HCT116 (cell line): ENCODE measurements at regions not wholly inside any gene's neighbourhood (a gene's known extent, or its start where the extent isn't known, plus 50 kb on each side); places are given as distances from the start of the nearest gene placed in this dataset.

Experiments used
- ATAC-seq: fragments of 200-7000 bp; cut with Tn5 transposase; 2 replicates; pipeline ENCODE4 v1.9.1; 2020; ENCODE audit warnings: mild to moderate bottlenecking, moderate library complexity
- BruUV-seq: library from RNA; stranded (reverse); fragments of 400-500 nt; replicated peaks from 2 replicates; lab custom pipeline; 2021; lab: Mats Ljungman, UMichigan
- CTCF ChIA-PET: fragments of 300-600 bp; sonication (Branson Sonifier 250); formaldehyde crosslinking; loops from one replicate; lab custom pipeline; 2021; ENCODE audit warnings: antibody characterized with exemption; lab: Charles Lee
- POLR2A ChIA-PET: fragments of 300-600, 350-600 bp; sonication (Branson Sonifier 250); formaldehyde crosslinking; loops from one replicate; lab custom pipeline; 2021; ENCODE audit warnings: antibody characterized with exemption; lab: Charles Lee
- RAD21 ChIA-PET, 2 experiments: fragments of 300-600 bp; sonication (Branson Sonifier 250); formaldehyde crosslinking; loops; one replicate each; lab custom pipeline; 2023; ENCODE audit warnings: low total read pairs in 2 of 2; ENCODE audit not compliant: uncharacterized antibody in 2 of 2, unreplicated experiment in 2 of 2, low non-redundant PET in 1 of 2; lab: Charles Lee
- DNase-seq: peaks from one replicate; pipeline ENCODE4 v3.0.0-alpha.2; 2010; ENCODE audit warnings: low read depth, low spot score
- H2AFZ ChIP-seq: fragments of 200-600 bp; shearing (Covaris generic), sonication (generic); 2 replicates; pipeline ENCODE4 v1.6.1; 2017; ENCODE audit warnings: low read depth, mixed run types, mixed read lengths, antibody characterized with exemption, low read length; ENCODE audit not compliant: poor library complexity, severe bottlenecking
- H3K27ac ChIP-seq: 2 replicates; pipeline ENCODE4 v1.5.1; 2012; ENCODE audit warnings: low read depth, low read length
- H3K27me3 ChIP-seq: fragments of 200-600 bp; sonication (generic); 2 replicates; pipeline ENCODE4 v1.6.1; 2016; ENCODE audit warnings: mixed run types, low read length, mixed read lengths; ENCODE audit not compliant: insufficient read depth
- H3K36me3 ChIP-seq, 2 experiments: fragments of 200-500 bp in 1 of 2; fragments of 200-600 bp in 1 of 2; sonication (Bioruptor generic) in 1 of 2; sonication (generic) in 1 of 2; 2 replicates each; pipeline versions ENCODE4 v1.5.1 to v1.6.1; 2014 to 2016; ENCODE audit warnings: low read length in 2 of 2, inconsistent platforms in 1 of 2, mixed read lengths in 1 of 2, mixed run types in 1 of 2; ENCODE audit not compliant: insufficient read depth in 2 of 2, control insufficient read depth in 1 of 2
- H3K4me1 ChIP-seq, 2 experiments: fragments of 200-600 bp in 1 of 2; sonication (generic) in 1 of 2; 2 replicates each; pipeline versions ENCODE4 v1.5.1 to v1.6.1; 2012 to 2017; ENCODE audit warnings: low read length in 2 of 2, inconsistent platforms in 1 of 2, mild to moderate bottlenecking in 1 of 2, mixed read lengths in 1 of 2, mixed run types in 1 of 2, moderate library complexity in 1 of 2; ENCODE audit not compliant: insufficient read depth in 2 of 2, control insufficient read depth in 1 of 2
- H3K4me2 ChIP-seq: fragments of 200-600 bp; sonication (generic); 2 replicates; pipeline ENCODE4 v1.6.1; 2017; ENCODE audit warnings: mixed run types, low read length, mixed read lengths
- H3K4me3 ChIP-seq, 2 experiments: fragments of 200-600 bp in 1 of 2; sonication (generic) in 1 of 2; replicated peaks in 1 of 2; 2 replicates each; pipeline ENCODE4 v1.5.1; 2011 to 2016; ENCODE audit warnings: low read length in 2 of 2, control low read depth in 1 of 2, low read depth in 1 of 2, mild to moderate bottlenecking in 1 of 2, mixed read lengths in 1 of 2, mixed run types in 1 of 2
- H3K79me2 ChIP-seq: fragments of 200-600 bp; sonication (generic); 2 replicates; pipeline ENCODE4 v1.6.1; 2017; ENCODE audit warnings: mild to moderate bottlenecking, mixed run types, low read length, moderate library complexity, mixed read lengths; ENCODE audit not compliant: insufficient read depth
- H3K9ac ChIP-seq: fragments of 200-600 bp; sonication (generic); 2 replicates; pipeline ENCODE4 v1.6.1; 2016; ENCODE audit warnings: low read length, mixed read lengths
- H3K9me2 ChIP-seq: fragments of 200-600 bp; sonication (generic), shearing (Covaris generic); 2 replicates; pipeline ENCODE4 v1.6.1; 2017; ENCODE audit warnings: mixed run types, mild to moderate bottlenecking, moderate library complexity; ENCODE audit not compliant: insufficient read depth
- H3K9me3 ChIP-seq, 2 experiments: fragments of 200-500 bp in 1 of 2; fragments of 200-600 bp in 1 of 2; sonication (Bioruptor generic) in 1 of 2; sonication (generic) in 1 of 2; 2 replicates each; pipeline ENCODE4 v1.6.1; 2014 to 2017; ENCODE audit warnings: low read length in 2 of 2, mixed read lengths in 2 of 2, inconsistent platforms in 1 of 2, low read depth in 1 of 2, mild to moderate bottlenecking in 1 of 2, mixed run types in 1 of 2, moderate library complexity in 1 of 2; ENCODE audit not compliant: control insufficient read depth in 1 of 2, insufficient read depth in 1 of 2
- H4K20me1 ChIP-seq: fragments of 200-600 bp; sonication (generic), shearing (Covaris generic); 2 replicates; pipeline ENCODE4 v1.6.1; 2017; ENCODE audit warnings: mixed run types, mild to moderate bottlenecking, moderate library complexity; ENCODE audit not compliant: insufficient read depth
- CBX3 ChIP-seq: IDR thresholded peaks from 2 replicates; pipeline ENCODE4 v1.6.1; 2012; ENCODE audit warnings: low read depth
- EGR1 ChIP-seq: IDR thresholded peaks from 2 replicates; pipeline ENCODE4 v1.6.1; 2012; ENCODE audit warnings: low read depth
- EZH2phosphoT487 ChIP-seq: fragments of 200-600 bp; IDR thresholded peaks from 2 replicates; pipeline ENCODE4 v1.6.1; 2018; ENCODE audit warnings: antibody characterized with exemption, borderline replicate concordance
- FOSL1 ChIP-seq: IDR thresholded peaks from 2 replicates; pipeline ENCODE4 v1.6.1; 2012; ENCODE audit warnings: low read depth
- JUND ChIP-seq: IDR thresholded peaks from 2 replicates; pipeline ENCODE4 v1.6.1; 2012
- POLR2A ChIP-seq: IDR thresholded peaks from 2 replicates; pipeline ENCODE4 v1.7.0; 2011; ENCODE audit warnings: borderline replicate concordance; ENCODE audit not compliant: insufficient read depth, insufficient read length; ENCODE audit errors: extremely low read depth
- RAD21 ChIP-seq: IDR thresholded peaks from 2 replicates; pipeline ENCODE4 v1.6.1; 2012; ENCODE audit warnings: low read depth, mild to moderate bottlenecking
- SRF ChIP-seq: IDR thresholded peaks from 2 replicates; pipeline ENCODE4 v1.6.1; 2012; ENCODE audit warnings: low read depth
- TCF7L2 ChIP-seq: IDR thresholded peaks from 2 replicates; pipeline ENCODE4 v1.7.0; 2011; ENCODE audit warnings: borderline replicate concordance, inconsistent platforms; ENCODE audit not compliant: insufficient read depth, insufficient read length; ENCODE audit errors: extremely low read depth
- intact Hi-C: fragments of 100-400 bp; cut with micrococcal nuclease; formaldehyde crosslinking; loops from 2 replicates; pipeline ENCODE4 v1.10.0; 2022
- TF ChIP-seq, protein P1 (sequence below): IDR thresholded peaks from 2 replicates; pipeline ENCODE4 v1.6.1; 2011; ENCODE audit warnings: mild to moderate bottlenecking, low read length, moderate library complexity; ENCODE audit not compliant: insufficient replicate concordance; ENCODE audit errors: extremely low read depth

DNA sequence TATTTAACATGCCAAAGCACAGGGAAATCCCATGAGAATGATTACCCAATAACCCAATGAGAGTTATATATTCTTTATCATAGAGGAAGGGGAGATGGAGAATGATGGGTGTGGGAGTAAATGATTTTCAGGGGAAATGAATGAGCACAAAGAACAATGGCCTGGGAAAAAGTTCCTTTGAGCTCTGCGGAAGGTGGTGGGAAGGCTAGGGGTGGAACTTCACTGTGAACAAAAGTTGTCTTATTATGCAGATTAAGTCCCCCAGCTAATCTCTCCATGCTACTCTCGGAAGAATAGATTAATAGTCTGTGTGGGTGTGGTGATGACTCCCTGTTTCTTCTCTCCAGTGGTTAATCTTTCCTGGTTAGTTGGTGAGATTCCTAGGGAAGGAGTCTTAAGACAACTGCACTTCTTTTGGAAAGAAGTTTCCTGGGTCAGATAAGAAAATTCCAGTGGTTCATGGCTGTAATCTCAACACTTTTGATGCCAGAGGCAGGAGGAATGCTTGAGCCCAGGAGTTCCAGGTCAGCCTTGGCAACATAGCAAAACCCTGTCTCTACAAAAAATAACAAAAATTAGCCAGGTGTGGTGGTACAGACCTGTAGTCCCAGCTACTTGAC is 71.6 kb downstream of the DNTTIP2 start:
- Histone ChIP-seq H3K4me2 (no peak overlapping the region), H3K36me3 (no peaks in the 10 kb centered on the region), H3K9me3 (no peaks in the 10 kb centered on the region), H3K27ac (no peak overlapping the region), H3K79me2 (no peaks in the 10 kb centered on the region), H3K4me3 (no peak overlapping the region), H2AFZ (no peak overlapping the region), H3K27me3 (no peaks in the 10 kb centered on the region), H3K9me2 (no peaks in the 10 kb centered on the region), H3K4me1 (peaks cover 0 to 26% of the 10 kb centered on the region in 2 experiments; a peak in 2 of 4 replicates), H4K20me1 (no peaks in the 10 kb centered on the region), H3K9ac (no peak overlapping the region)
- TF ChIP-seq FOSL1 (no peak), JUND (no peak), RAD21 (no peak), POLR2A (no peak)
- TF ChIP-seq, protein P1, sequence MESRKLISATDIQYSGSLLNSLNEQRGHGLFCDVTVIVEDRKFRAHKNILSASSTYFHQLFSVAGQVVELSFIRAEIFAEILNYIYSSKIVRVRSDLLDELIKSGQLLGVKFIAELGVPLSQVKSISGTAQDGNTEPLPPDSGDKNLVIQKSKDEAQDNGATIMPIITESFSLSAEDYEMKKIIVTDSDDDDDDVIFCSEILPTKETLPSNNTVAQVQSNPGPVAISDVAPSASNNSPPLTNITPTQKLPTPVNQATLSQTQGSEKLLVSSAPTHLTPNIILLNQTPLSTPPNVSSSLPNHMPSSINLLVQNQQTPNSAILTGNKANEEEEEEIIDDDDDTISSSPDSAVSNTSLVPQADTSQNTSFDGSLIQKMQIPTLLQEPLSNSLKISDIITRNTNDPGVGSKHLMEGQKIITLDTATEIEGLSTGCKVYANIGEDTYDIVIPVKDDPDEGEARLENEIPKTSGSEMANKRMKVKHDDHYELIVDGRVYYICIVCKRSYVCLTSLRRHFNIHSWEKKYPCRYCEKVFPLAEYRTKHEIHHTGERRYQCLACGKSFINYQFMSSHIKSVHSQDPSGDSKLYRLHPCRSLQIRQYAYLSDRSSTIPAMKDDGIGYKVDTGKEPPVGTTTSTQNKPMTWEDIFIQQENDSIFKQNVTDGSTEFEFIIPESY = no peak
- no peak for ATAC-seq
- BruUV-seq = no TSS peak
- intact Hi-C loops = no loop called here
- ChIA-PET CTCF (no interaction called here), RAD21 (no interaction called here), POLR2A (no interaction called here)
- DNase-seq = no peak

DNA sequence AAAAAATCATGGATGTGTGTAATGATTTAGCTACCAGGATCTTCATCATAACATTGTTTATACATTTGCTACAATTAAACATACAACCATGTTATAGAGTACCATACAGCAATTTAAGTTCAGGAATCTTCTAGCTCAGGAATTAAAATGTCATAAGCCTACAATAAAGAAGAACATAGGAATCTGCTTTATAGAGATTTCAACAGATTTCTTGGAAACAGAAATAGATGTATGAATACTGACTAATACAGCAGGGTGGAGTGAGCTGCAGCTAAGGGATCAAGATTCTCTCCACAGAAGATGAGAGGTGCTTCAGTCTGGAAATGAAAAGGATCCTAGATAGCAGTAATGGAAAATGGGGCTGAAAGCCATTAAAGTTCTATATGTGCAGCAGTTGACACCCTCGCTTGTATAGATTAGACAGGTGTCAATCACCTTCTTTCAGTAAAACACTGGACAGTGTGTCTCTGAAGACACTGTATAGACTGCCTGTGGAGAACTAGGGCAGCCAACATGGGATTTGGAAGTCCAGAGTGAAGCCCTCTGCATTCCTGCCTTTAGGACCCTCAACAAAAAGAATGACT is 73.9 kb downstream of the DNTTIP2 start:
- no TSS peak for BruUV-seq
- no peak for DNase-seq
- intact Hi-C loops = no loop called here
- Histone ChIP-seq H3K4me1 (peaks cover 0 to 22% of the 10 kb centered on the region in 2 experiments; a peak in 2 of 4 replicates), H3K4me3 (no peak overlapping the region), H3K27ac (no peak overlapping the region), H3K4me2 (peak overlapping the region; percentile 20; the same call in 1 of the 2 replicates), H3K9me2 (no peaks in the 10 kb centered on the region), H3K9ac (no peak overlapping the region), H3K9me3 (no peaks in the 10 kb centered on the region), H3K36me3 (no peaks in the 10 kb centered on the region), H3K79me2 (no peaks in the 10 kb centered on the region), H4K20me1 (no peaks in the 10 kb centered on the region), H2AFZ (peak overlapping the region; percentile 6), H3K27me3 (no peaks in the 10 kb centered on the region)
- TF ChIP-seq CBX3 (no peak), SRF (no peak), EZH2phosphoT487 (no peak), EGR1 (no peak), TCF7L2 (no peak)
- CTCF ChIA-PET = no interaction called here
- RAD21 ChIA-PET = no interaction called here
- ATAC-seq = no peak
- POLR2A ChIA-PET = no interaction called here
